Cardiac muscle cell (in vitro differentiated cells and primary cell): ENCODE measurements at regions not wholly inside any gene's neighbourhood (a gene's known extent, or its start where the extent isn't known, plus 50 kb on each side); places are given as distances from the start of the nearest gene placed in this dataset.
A peak's percentile ranks its signal among the peaks of the same experiment; 100 is the strongest.

Experiments
- DNase-seq, 2 donors: peaks; one replicate each; pipeline versions ENCODE4 v3.0.0 to v3.0.0-alpha.2; 2010 to 2017; ENCODE audit warnings: low read depth in 1 of 2, low spot score in 1 of 2
- H3K27ac ChIP-seq: fragments of 200-600 bp; sonication (generic); 2 replicates; pipeline ENCODE4 v1.5.1; 2016
- H3K27me3 ChIP-seq: fragments of 200-600 bp; sonication (generic); 2 replicates; pipeline ENCODE4 v1.6.0; 2016; ENCODE audit warnings: control low read depth
- H3K36me3 ChIP-seq: fragments of 200-600 bp; sonication (generic); 2 replicates; pipeline ENCODE4 v1.5.1; 2016; ENCODE audit warnings: control low read depth
- H3K4me1 ChIP-seq: fragments of 200-600 bp; sonication (generic); 2 replicates; pipeline ENCODE4 v1.8.1; 2017; ENCODE audit warnings: low read depth, mild to moderate bottlenecking, mixed run types
- H3K4me3 ChIP-seq: fragments of 200-600 bp; sonication (generic); 2 replicates; pipeline ENCODE4 v1.5.1; 2016; ENCODE audit warnings: mild to moderate bottlenecking
- H3K9me3 ChIP-seq: fragments of 200-600 bp; sonication (generic); 2 replicates; pipeline ENCODE4 v1.5.1; 2017; ENCODE audit warnings: low read depth, mild to moderate bottlenecking, control low read depth
- TF ChIP-seq, protein P1 (sequence below): IDR thresholded peaks from 2 replicates; pipeline ENCODE4 v1.5.1; 2012; ENCODE audit warnings: low read depth, mild to moderate bottlenecking, low read length

DNA sequence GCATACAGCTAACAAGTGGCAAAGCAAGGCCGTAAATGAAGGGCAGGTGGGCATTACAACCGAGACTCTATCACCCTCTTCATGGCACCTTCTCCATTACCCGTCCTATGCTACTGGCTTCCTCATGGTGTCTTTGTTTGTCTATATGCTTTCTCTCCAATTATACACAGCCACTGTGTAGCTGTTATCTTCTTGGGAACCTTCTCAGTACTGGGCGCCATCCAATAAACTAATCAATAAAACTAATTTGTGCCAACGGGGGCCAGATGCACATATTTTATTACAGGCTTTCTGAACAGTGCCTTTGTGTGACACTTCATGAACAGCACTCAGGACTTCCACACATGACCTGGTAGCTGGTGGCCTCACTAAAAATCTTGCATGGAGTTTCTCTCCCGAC, 149.8 kb upstream of the PCSK2 start:
- Histone ChIP-seq H3K36me3 (no peaks in the 10 kb centered on the region), H3K27me3 (no peaks in the 10 kb centered on the region), H3K4me1 (no peaks in the 10 kb centered on the region), H3K4me3 (no peak overlapping the region), H3K9me3 (no peaks in the 10 kb centered on the region), H3K27ac (no peak overlapping the region)
- TF ChIP-seq, protein P1, sequence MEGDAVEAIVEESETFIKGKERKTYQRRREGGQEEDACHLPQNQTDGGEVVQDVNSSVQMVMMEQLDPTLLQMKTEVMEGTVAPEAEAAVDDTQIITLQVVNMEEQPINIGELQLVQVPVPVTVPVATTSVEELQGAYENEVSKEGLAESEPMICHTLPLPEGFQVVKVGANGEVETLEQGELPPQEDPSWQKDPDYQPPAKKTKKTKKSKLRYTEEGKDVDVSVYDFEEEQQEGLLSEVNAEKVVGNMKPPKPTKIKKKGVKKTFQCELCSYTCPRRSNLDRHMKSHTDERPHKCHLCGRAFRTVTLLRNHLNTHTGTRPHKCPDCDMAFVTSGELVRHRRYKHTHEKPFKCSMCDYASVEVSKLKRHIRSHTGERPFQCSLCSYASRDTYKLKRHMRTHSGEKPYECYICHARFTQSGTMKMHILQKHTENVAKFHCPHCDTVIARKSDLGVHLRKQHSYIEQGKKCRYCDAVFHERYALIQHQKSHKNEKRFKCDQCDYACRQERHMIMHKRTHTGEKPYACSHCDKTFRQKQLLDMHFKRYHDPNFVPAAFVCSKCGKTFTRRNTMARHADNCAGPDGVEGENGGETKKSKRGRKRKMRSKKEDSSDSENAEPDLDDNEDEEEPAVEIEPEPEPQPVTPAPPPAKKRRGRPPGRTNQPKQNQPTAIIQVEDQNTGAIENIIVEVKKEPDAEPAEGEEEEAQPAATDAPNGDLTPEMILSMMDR, result no peak
- no peak for DNase-seq

DNA sequence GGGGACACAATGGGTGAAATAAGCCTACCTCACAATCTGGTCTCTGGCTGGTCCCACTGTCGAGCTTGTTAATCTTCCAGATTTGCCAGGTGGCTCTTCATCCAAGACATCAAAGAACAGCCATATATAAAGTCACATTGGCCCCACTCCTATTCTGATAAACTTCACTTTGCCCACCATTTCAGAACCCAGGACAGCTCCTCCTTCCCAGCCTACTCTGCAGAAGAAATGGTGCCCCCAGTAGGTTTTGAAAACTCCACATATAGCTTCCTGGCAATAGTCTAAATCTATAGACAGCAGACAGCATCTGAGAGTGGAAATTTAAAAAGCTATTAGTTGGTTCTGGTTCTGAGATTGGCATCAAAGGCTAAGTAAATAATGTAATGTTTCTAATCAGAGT, 143.1 kb upstream of the PCSK2 start:
- no peaks in the 10 kb centered on the region for H3K27me3 ChIP-seq
- TF ChIP-seq, protein P1, result no peak
- H3K4me1 ChIP-seq, result no peaks in the 10 kb centered on the region
- no peak overlapping the region for H3K4me3 ChIP-seq
- DNase-seq, result peak in 1 of 2 donors; percentile 63
- H3K9me3 ChIP-seq, result no peaks in the 10 kb centered on the region
- H3K36me3 ChIP-seq, result no peaks in the 10 kb centered on the region
- H3K27ac ChIP-seq, result no peak overlapping the region

DNA sequence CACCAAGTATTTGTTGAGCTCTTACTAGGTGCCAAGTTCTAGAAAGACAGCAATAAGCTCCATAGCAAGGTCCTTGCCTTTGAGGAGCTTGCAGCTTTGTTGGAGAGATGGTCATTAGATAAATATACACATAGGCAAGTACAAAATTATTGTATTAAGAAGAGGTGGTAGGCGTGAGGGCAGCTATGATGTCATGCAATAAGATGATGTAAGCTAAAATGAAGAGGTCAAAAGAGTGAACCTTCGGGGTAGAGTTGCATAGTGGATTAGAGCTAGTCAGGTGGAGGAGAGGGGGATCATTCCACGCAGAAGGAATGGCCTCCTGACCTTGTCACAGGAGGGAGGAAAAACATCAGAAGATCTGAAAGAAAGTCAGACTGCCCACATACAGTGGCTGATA, 141.9 kb upstream of the PCSK2 start:
- no peak overlapping the region for H3K27ac ChIP-seq
- H3K36me3 ChIP-seq, result no peaks in the 10 kb centered on the region
- no peaks in the 10 kb centered on the region for H3K9me3 ChIP-seq
- DNase-seq, result no peak
- H3K4me1 ChIP-seq, result no peaks in the 10 kb centered on the region
- H3K4me3 ChIP-seq, result no peak overlapping the region
- TF ChIP-seq, protein P1, result no peak
- no peaks in the 10 kb centered on the region for H3K27me3 ChIP-seq

DNA sequence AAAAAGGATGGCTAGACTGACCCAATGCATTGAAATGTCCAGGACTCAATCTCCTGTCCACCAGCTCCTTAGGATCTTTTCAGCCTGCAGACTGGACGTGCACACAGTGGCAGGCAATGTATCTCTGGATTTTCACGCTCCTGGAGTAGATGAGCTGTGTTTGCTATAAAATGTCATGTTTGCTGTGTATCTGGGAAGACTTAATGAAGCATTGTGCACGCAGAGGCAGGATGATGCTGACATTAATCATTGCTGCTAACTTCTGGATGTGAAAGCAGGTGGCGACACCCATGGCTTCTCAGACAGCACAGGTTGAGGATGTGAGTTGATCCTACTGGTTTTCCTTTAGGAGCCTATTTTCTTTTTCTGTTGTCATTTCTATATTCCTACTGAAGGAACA, 133.1 kb upstream of the PCSK2 start:
- H3K27me3 ChIP-seq, result no peaks in the 10 kb centered on the region
- H3K4me1 ChIP-seq, result no peaks in the 10 kb centered on the region
- no peaks in the 10 kb centered on the region for H3K9me3 ChIP-seq
- no peak overlapping the region for H3K4me3 ChIP-seq
- DNase-seq, result no peak
- no peaks in the 10 kb centered on the region for H3K36me3 ChIP-seq
- no peak overlapping the region for H3K27ac ChIP-seq
- TF ChIP-seq, protein P1, result no peak

DNA sequence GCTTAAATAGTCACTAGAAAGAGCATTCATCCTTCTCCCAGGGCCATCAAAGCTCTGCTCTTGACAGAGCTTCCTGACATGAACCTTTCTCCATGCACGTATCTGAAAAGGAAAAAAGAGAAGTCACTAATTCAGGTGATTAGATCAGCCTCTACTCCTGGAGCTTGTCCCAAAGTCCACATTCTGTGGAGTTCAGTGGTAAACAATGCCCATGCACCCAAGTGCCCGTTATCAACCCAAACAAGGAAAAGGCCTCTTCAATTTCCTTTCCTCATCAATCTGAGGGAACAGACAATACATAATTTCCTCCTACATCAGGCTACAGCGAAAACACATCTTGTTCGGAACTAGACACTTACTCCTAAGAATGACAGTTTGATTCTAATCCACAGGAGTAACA, 129.2 kb upstream of the PCSK2 start:
- no peak for DNase-seq
- H3K9me3 ChIP-seq, result no peaks in the 10 kb centered on the region
- no peaks in the 10 kb centered on the region for H3K27me3 ChIP-seq
- H3K4me1 ChIP-seq, result no peaks in the 10 kb centered on the region
- no peak overlapping the region for H3K4me3 ChIP-seq
- H3K36me3 ChIP-seq, result no peaks in the 10 kb centered on the region
- no peak overlapping the region for H3K27ac ChIP-seq
- TF ChIP-seq, protein P1, result no peak

DNA sequence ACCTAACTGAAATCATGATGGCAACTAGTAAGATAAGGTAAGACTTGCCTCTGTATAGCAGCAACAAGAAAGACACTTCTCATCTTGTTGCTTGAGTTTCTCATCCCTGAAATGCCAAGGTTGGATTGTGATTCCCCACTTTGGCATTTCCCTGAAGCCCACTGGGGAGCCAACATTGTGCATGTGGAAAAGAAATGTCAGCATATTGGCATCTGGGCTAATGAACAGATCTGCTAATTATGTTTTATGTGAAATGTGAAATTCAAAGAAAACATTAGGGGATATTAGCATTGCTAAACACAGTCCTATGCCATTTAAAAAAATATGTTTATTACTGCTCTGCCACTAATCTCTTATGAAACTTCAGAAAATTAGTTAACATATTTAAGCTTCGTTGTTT, 126.3 kb upstream of the PCSK2 start:
- Histone ChIP-seq H3K9me3 (no peaks in the 10 kb centered on the region), H3K4me1 (no peaks in the 10 kb centered on the region), H3K27ac (no peak overlapping the region), H3K27me3 (no peaks in the 10 kb centered on the region), H3K36me3 (no peaks in the 10 kb centered on the region), H3K4me3 (no peak overlapping the region)
- no peak for DNase-seq
- TF ChIP-seq, protein P1, result no peak
